ENCODE measurements at regions not wholly inside any gene's neighbourhood (a gene's known extent, or its start where the extent isn't known, plus 50 kb on each side); places are given as distances from the start of the nearest gene placed in this dataset.

DNA sequence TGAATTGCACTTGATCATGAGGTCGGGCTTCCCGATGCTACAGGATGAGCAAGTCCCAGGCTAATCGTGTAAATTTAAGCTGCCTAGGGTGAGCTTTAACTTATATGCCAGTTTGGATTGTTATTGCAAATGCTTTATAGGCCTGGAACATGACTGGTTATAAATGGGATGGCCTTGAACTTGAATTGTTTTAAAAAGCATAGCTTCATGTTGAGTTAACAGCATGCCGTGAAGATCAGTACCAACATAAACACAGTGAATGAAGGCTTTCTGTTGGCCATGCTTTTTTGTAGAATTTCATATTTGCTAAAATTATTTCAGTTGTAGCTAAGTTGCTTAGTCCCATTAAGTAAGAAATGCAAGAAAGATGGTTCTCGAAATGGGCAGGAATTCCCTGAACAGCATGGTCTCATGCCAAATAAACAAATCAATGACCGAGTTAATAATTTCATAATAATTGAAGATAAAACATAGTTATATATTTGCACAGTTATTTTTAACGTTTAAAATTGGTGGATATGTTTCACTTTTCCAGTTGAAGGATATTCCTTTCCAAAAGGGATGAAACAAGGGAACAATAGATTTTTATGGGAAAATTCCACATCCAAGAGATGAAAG lies 76.6 kb upstream of the ARID1B start:
- Histone ChIP-seq H3K9ac (ENCODE audit: low read length) (no peak overlapping the region), H3K4me1 (ENCODE audit: control insufficient read depth, insufficient read depth, low read depth, low read length) (peaks cover 1% of the 10 kb centered on the region)

DNA sequence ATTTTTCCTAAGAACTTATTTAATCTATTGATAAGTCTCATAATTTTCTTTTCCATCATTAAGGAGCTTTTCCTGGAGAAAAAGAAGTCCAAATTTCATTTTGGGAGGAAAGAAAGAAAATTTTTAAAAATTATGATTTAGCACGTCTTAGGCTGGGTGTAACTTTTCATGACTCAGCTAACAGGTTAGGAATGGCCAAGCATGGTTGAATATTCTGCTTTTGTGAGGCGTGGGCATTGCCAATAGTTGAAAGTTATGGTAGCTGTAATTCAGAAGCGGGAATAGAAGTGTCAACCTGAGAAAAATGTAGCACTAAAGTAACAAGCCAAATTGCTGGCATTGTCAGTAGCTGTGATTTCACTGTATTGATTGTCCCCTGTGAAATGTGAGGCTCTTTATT lies 77.2 kb upstream of the ARID1B start:
- no peak overlapping the region for H3K27ac ChIP-seq (ENCODE audit: low read length, poor library complexity, severe bottlenecking)
- H3K4me3 ChIP-seq (ENCODE audit: insufficient read depth in 1 of 2, low read depth in 1 of 2, low read length in 2 of 2), result no peak overlapping the region
- H4K91ac ChIP-seq (ENCODE audit: low read length), result no peak overlapping the region
- H2BK15ac ChIP-seq (ENCODE audit: low read depth, poor library complexity, severe bottlenecking), result no peak overlapping the region
- H3K4me2 ChIP-seq (ENCODE audit: low read length, poor library complexity, severe bottlenecking), result no peak overlapping the region
- no peak overlapping the region for H3K9ac ChIP-seq (ENCODE audit: low read length)
- no peaks in the 10 kb centered on the region for H3K9me3 ChIP-seq (ENCODE audit: control insufficient read depth, low read length)
- H3K36me3 ChIP-seq (ENCODE audit: control insufficient read depth in 1 of 2, insufficient read depth in 2 of 2, low read depth in 1 of 2, low read length in 2 of 2), result no peaks in the 10 kb centered on the region
- H3K14ac ChIP-seq (ENCODE audit: low read length in 2 of 2), result no peak overlapping the region
- no peak overlapping the region for H2AFZ ChIP-seq (ENCODE audit: low read depth, low read length)
- H3K23ac ChIP-seq (ENCODE audit: low read length in 2 of 2), result no peak overlapping the region
- WGBS, result 95% methylated on average over 3 of the region's 3 CpGs
- H3K4me1 ChIP-seq (ENCODE audit: control insufficient read depth, insufficient read depth, low read depth, low read length), result peaks cover 1% of the 10 kb centered on the region
- H4K8ac ChIP-seq (ENCODE audit: low read length), result no peak overlapping the region
- no peak overlapping the region for H2BK12ac ChIP-seq (ENCODE audit: low read length in 2 of 2)
- H3K18ac ChIP-seq (ENCODE audit: low read depth in 1 of 2, low read length in 2 of 2), result no peak overlapping the region
- no peak overlapping the region for H2AK5ac ChIP-seq (ENCODE audit: low read length, severe bottlenecking)
- no peaks in the 10 kb centered on the region for H3K79me1 ChIP-seq (replicated peaks; ENCODE audit: low read length, poor library complexity, severe bottlenecking)
- no peaks in the 10 kb centered on the region for H3K27me3 ChIP-seq (ENCODE audit: control insufficient read depth in 1 of 2, insufficient read depth in 1 of 2, low read length in 2 of 2)
- no peak overlapping the region for H2BK5ac ChIP-seq (ENCODE audit: low read depth, low read length, poor library complexity, severe bottlenecking)
- H2BK120ac ChIP-seq (ENCODE audit: low read depth, low read length), result no peak overlapping the region
- no peak for DNase-seq
- H3K4ac ChIP-seq (ENCODE audit: low read depth in 1 of 2, low read length in 2 of 2), result no peak overlapping the region

More for the DNA sequence above, 76.6 kb upstream of the ARID1B start:
- H3K27me3 ChIP-seq (ENCODE audit: control insufficient read depth in 1 of 2, insufficient read depth in 1 of 2, low read length in 2 of 2), result no peaks in the 10 kb centered on the region
- H3K36me3 ChIP-seq (ENCODE audit: control insufficient read depth in 1 of 2, insufficient read depth in 2 of 2, low read depth in 1 of 2, low read length in 2 of 2), result no peaks in the 10 kb centered on the region
- H2BK120ac ChIP-seq (ENCODE audit: low read depth, low read length), result no peak overlapping the region
- no peak overlapping the region for H3K27ac ChIP-seq (ENCODE audit: low read length, poor library complexity, severe bottlenecking)
- no peak overlapping the region for H3K4me2 ChIP-seq (ENCODE audit: low read length, poor library complexity, severe bottlenecking)
- H3K79me1 ChIP-seq (replicated peaks; ENCODE audit: low read length, poor library complexity, severe bottlenecking), result no peaks in the 10 kb centered on the region
- H3K9me3 ChIP-seq (ENCODE audit: control insufficient read depth, low read length), result no peaks in the 10 kb centered on the region
- 94% methylated on average over 6 of the region's 7 CpGs for WGBS
- H2AK5ac ChIP-seq (ENCODE audit: low read length, severe bottlenecking), result no peak overlapping the region
- no peak overlapping the region for H3K4ac ChIP-seq (ENCODE audit: low read depth in 1 of 2, low read length in 2 of 2)
- H2AFZ ChIP-seq (ENCODE audit: low read depth, low read length), result no peak overlapping the region
- no peak for DNase-seq
- no peak overlapping the region for H2BK5ac ChIP-seq (ENCODE audit: low read depth, low read length, poor library complexity, severe bottlenecking)
- no peak overlapping the region for H4K91ac ChIP-seq (ENCODE audit: low read length)
- no peak overlapping the region for H2BK12ac ChIP-seq (ENCODE audit: low read length in 2 of 2)
- no peak overlapping the region for H2BK15ac ChIP-seq (ENCODE audit: low read depth, poor library complexity, severe bottlenecking)
- no peak overlapping the region for H3K18ac ChIP-seq (ENCODE audit: low read depth in 1 of 2, low read length in 2 of 2)
- no peak overlapping the region for H3K23ac ChIP-seq (ENCODE audit: low read length in 2 of 2)
- no peak overlapping the region for H3K4me3 ChIP-seq (ENCODE audit: insufficient read depth in 1 of 2, low read depth in 1 of 2, low read length in 2 of 2)
- H4K8ac ChIP-seq (ENCODE audit: low read length), result no peak overlapping the region
- no peak overlapping the region for H3K14ac ChIP-seq (ENCODE audit: low read length in 2 of 2)

DNA sequence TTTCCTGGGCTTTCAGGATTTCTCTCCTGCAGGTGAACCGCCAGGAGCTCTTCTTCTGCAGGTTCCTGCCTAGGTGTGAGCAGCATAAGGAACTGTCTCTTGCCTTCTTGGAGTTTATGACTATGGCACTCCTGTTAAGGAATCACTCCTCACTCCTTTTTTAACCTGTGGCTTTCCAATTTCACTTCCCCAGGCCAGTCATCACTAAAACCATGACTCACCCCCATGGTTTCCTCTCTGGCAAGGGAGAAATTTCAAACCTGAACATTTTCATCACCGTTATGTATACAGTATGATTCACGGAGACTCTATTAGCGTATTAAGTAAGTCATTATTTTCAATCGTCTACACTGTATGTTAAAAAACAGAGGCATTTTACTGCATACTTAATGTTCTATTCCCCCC lies 78.2 kb upstream of the ARID1B start:
- H3K4ac ChIP-seq (ENCODE audit: low read depth in 1 of 2, low read length in 2 of 2), result no peak overlapping the region
- no peak overlapping the region for H3K27ac ChIP-seq (ENCODE audit: low read length, poor library complexity, severe bottlenecking)
- WGBS, result 86% methylated on average over 1 of the region's 5 CpGs
- no peak overlapping the region for H4K91ac ChIP-seq (ENCODE audit: low read length)
- H3K9me3 ChIP-seq (ENCODE audit: control insufficient read depth, low read length), result no peaks in the 10 kb centered on the region
- H3K4me3 ChIP-seq (ENCODE audit: insufficient read depth in 1 of 2, low read depth in 1 of 2, low read length in 2 of 2), result no peak overlapping the region
- H3K4me1 ChIP-seq (ENCODE audit: control insufficient read depth, insufficient read depth, low read depth, low read length), result peaks cover 1% of the 10 kb centered on the region
- H3K9ac ChIP-seq (ENCODE audit: low read length), result no peak overlapping the region
- H3K79me1 ChIP-seq (replicated peaks; ENCODE audit: low read length, poor library complexity, severe bottlenecking), result no peaks in the 10 kb centered on the region
- no peak overlapping the region for H3K23ac ChIP-seq (ENCODE audit: low read length in 2 of 2)
- H3K18ac ChIP-seq (ENCODE audit: low read depth in 1 of 2, low read length in 2 of 2), result no peak overlapping the region
- H4K8ac ChIP-seq (ENCODE audit: low read length), result no peak overlapping the region
- H2AK5ac ChIP-seq (ENCODE audit: low read length, severe bottlenecking), result no peak overlapping the region
- no peak overlapping the region for H2BK120ac ChIP-seq (ENCODE audit: low read depth, low read length)
- no peak overlapping the region for H3K14ac ChIP-seq (ENCODE audit: low read length in 2 of 2)
- H2BK12ac ChIP-seq (ENCODE audit: low read length in 2 of 2), result no peak overlapping the region
- no peaks in the 10 kb centered on the region for H3K36me3 ChIP-seq (ENCODE audit: control insufficient read depth in 1 of 2, insufficient read depth in 2 of 2, low read depth in 1 of 2, low read length in 2 of 2)
- no peak overlapping the region for H2BK15ac ChIP-seq (ENCODE audit: low read depth, poor library complexity, severe bottlenecking)
- no peaks in the 10 kb centered on the region for H3K27me3 ChIP-seq (ENCODE audit: control insufficient read depth in 1 of 2, insufficient read depth in 1 of 2, low read length in 2 of 2)
- DNase-seq, result peak; percentile 58
- H2BK5ac ChIP-seq (ENCODE audit: low read depth, low read length, poor library complexity, severe bottlenecking), result no peak overlapping the region
- H2AFZ ChIP-seq (ENCODE audit: low read depth, low read length), result no peak overlapping the region
- H3K4me2 ChIP-seq (ENCODE audit: low read length, poor library complexity, severe bottlenecking), result no peak overlapping the region

DNA sequence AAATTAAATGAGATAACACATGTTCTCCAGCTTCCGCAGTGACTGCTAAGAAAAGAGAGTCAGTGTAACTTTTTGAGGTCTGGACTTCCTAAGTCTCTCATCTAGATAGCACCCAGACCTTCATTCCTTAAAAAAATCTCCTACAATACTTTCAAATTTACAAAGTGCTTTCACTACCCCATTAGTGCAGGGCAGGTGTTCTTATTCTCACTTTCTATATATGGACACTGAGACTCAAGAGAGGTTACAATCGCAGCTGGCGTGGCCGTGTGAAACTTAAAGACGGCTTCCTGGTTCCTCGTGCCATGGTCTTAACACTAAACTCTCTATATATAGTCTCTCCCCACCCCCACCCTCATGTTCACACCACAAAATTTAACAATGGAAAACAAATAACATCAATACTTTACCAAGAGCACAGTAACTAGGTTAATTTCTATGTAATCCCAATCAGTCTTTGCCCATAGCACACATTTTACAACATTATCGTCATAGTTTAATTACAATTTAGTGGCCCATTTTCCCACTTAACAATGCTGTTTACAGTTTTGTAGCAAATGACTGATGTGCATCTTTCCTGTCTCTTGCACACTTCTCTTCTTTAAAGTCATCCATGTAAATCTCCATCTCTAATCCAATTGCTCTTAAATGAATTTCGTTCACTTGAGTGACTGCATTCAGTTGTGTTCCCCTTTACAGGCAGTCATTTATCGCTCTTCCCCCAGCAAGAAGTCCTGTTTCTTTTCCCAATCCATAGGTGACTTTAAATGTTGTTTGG lies 78.8 kb upstream of the ARID1B start:
- no peak overlapping the region for H3K9ac ChIP-seq (ENCODE audit: low read length)
- no peak overlapping the region for H2BK120ac ChIP-seq (ENCODE audit: low read depth, low read length)
- H3K4me2 ChIP-seq (ENCODE audit: low read length, poor library complexity, severe bottlenecking), result no peak overlapping the region
- no peak overlapping the region for H2AFZ ChIP-seq (ENCODE audit: low read depth, low read length)
- H3K27ac ChIP-seq (ENCODE audit: low read length, poor library complexity, severe bottlenecking), result no peak overlapping the region
- no peaks in the 10 kb centered on the region for H3K27me3 ChIP-seq (ENCODE audit: control insufficient read depth in 1 of 2, insufficient read depth in 1 of 2, low read length in 2 of 2)
- H4K91ac ChIP-seq (ENCODE audit: low read length), result no peak overlapping the region
- H3K14ac ChIP-seq (ENCODE audit: low read length in 2 of 2), result no peak overlapping the region
- H2AK5ac ChIP-seq (ENCODE audit: low read length, severe bottlenecking), result no peak overlapping the region
- no peak overlapping the region for H3K4me3 ChIP-seq (ENCODE audit: insufficient read depth in 1 of 2, low read depth in 1 of 2, low read length in 2 of 2)
- no peak for DNase-seq
- no peak overlapping the region for H3K23ac ChIP-seq (ENCODE audit: low read length in 2 of 2)
- WGBS, result 95% methylated on average over 9 of the region's 9 CpGs
- no peak overlapping the region for H3K18ac ChIP-seq (ENCODE audit: low read depth in 1 of 2, low read length in 2 of 2)
- peaks cover 1% of the 10 kb centered on the region for H3K4me1 ChIP-seq (ENCODE audit: control insufficient read depth, insufficient read depth, low read depth, low read length)
- no peaks in the 10 kb centered on the region for H3K36me3 ChIP-seq (ENCODE audit: control insufficient read depth in 1 of 2, insufficient read depth in 2 of 2, low read depth in 1 of 2, low read length in 2 of 2)
- H2BK15ac ChIP-seq (ENCODE audit: low read depth, poor library complexity, severe bottlenecking), result no peak overlapping the region
- H4K8ac ChIP-seq (ENCODE audit: low read length), result no peak overlapping the region
- H3K4ac ChIP-seq (ENCODE audit: low read depth in 1 of 2, low read length in 2 of 2), result no peak overlapping the region
- H2BK12ac ChIP-seq (ENCODE audit: low read length in 2 of 2), result no peak overlapping the region
- H3K79me1 ChIP-seq (replicated peaks; ENCODE audit: low read length, poor library complexity, severe bottlenecking), result no peaks in the 10 kb centered on the region
- H3K9me3 ChIP-seq (ENCODE audit: control insufficient read depth, low read length), result no peaks in the 10 kb centered on the region
- no peak overlapping the region for H2BK5ac ChIP-seq (ENCODE audit: low read depth, low read length, poor library complexity, severe bottlenecking)
